Fibroblast of lung (primary cell): ENCODE measurements at regions not wholly inside any gene's neighbourhood (a gene's known extent, or its start where the extent isn't known, plus 50 kb on each side); places are given as distances from the start of the nearest gene placed in this dataset.

Experiments used
- DNase-seq, 2 donors: peaks; one replicate each; pipeline versions ENCODE4 v3.0.0 to v3.0.0-alpha.2; 2010; ENCODE audit warnings: low read depth in 2 of 2
- H2AFZ ChIP-seq: 2 replicates; pipeline ENCODE4 v1.5.1; 2012; ENCODE audit warnings: low read length, control low read depth, inconsistent platforms
- H3K27ac ChIP-seq: 2 replicates; pipeline ENCODE4 v1.5.1; 2011; ENCODE audit warnings: low read length, control low read depth; ENCODE audit not compliant: insufficient read depth
- H3K27me3 ChIP-seq: 2 replicates; pipeline ENCODE4 v1.5.1; 2011; ENCODE audit warnings: mild to moderate bottlenecking, low read length; ENCODE audit not compliant: control insufficient read depth, insufficient read depth
- H3K36me3 ChIP-seq: 2 replicates; pipeline ENCODE4 v1.5.1; 2011; ENCODE audit warnings: low read length; ENCODE audit not compliant: control insufficient read depth, insufficient read depth
- H3K4me1 ChIP-seq: 2 replicates; pipeline ENCODE4 v1.5.1; 2011; ENCODE audit warnings: low read length; ENCODE audit not compliant: control insufficient read depth, insufficient read depth; ENCODE audit errors: extremely low read depth
- H3K4me2 ChIP-seq: 2 replicates; pipeline ENCODE4 v1.5.1; 2011; ENCODE audit warnings: low read length, control low read depth; ENCODE audit not compliant: insufficient read depth; ENCODE audit errors: extremely low read depth
- H3K4me3 ChIP-seq, 4 experiments: fragments of 200-600 bp in 1 of 4; sonication (generic) in 1 of 4; replicated peaks in 1 of 4; 2 replicates each; pipeline ENCODE4 v1.5.1; 2011 to 2016; ENCODE audit warnings: low read length in 4 of 4, low read depth in 3 of 4, mild to moderate bottlenecking in 3 of 4, control low read depth in 2 of 4, inconsistent platforms in 1 of 4, mixed read lengths in 1 of 4; ENCODE audit not compliant: insufficient read depth in 1 of 4; ENCODE audit errors: control extremely low read depth in 1 of 4
- H3K79me2 ChIP-seq: 2 replicates; pipeline ENCODE4 v1.5.1; 2012; ENCODE audit warnings: mild to moderate bottlenecking, low read length, inconsistent platforms; ENCODE audit not compliant: control insufficient read depth, insufficient read depth
- H3K9ac ChIP-seq: 2 replicates; pipeline ENCODE4 v1.5.1; 2011; ENCODE audit warnings: mild to moderate bottlenecking, low read length, control low read depth; ENCODE audit not compliant: insufficient read depth
- H3K9me3 ChIP-seq: 2 replicates; pipeline ENCODE4 v1.5.1; 2012; ENCODE audit warnings: low read depth, low read length; ENCODE audit not compliant: control insufficient read depth, insufficient read depth
- H4K20me1 ChIP-seq: 2 replicates; pipeline ENCODE4 v1.5.1; 2011; ENCODE audit warnings: low read length; ENCODE audit not compliant: control insufficient read depth, insufficient read depth; ENCODE audit errors: extremely low read depth
- EZH2 ChIP-seq: IDR thresholded peaks from 2 replicates; pipeline ENCODE4 v1.5.1; 2012; ENCODE audit warnings: low read length, control low read depth, mild to moderate bottlenecking; ENCODE audit errors: missing control alignments
- TF ChIP-seq, protein P1 (sequence below), 2 donors: IDR thresholded peaks in 1 of 2; conservative IDR thresholded peaks in 1 of 2; 1 replicate in 1 of 2; 2 replicates in 1 of 2; pipeline ENCODE4 v1.5.1; 2011 to 2012; ENCODE audit warnings: low read length in 2 of 2, control low read depth in 1 of 2, inconsistent platforms in 1 of 2, low read depth in 1 of 2, mild to moderate bottlenecking in 1 of 2

DNA sequence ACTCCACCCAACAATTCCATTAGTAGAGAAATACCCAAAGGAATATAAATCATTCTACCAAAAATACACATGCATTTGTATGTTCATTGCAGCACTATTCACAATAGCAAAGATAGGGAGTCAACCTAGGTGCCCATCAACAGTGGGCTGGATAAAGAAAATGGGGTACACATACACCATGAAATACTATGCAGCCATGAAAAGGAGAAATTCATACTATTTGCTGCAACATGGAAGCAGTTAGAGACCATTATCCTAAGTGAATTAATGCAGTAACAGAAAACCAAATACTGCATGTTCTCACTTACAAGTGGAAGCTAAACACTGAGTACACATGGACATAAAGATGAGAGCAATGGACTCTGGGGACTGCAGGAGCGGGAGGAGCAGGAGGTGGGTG, 72.4 kb upstream of the MBOAT1 start:
- no peaks in the 10 kb centered on the region for H3K27me3 ChIP-seq

DNA sequence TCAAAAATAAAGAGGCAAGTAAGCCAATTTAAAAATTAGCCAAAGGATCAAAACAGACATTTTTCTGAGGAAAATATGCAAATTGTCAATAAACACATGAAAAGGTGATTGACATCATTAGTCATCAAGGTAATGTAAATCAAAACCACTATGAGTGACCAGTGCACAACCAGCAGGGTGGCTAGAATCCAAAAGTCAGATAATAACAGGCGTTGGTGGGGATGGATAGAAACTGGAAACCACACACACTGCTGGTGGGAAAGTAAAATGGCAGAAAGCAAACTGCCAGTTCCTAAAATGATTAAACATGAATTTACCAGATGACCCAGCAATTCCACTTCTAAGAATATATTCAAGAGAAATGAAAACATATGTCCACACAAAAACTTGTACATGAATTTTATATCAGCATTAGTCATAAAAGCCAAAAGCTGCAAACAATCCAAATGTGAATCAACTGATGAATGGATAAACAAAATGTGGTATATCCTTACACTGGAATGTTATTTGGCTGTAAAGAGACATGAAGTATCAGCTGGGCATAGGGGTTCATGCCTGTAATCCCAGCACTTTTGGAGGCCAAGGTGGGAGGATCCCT, 74.8 kb upstream of the MBOAT1 start:
- no peaks in the 10 kb centered on the region for H3K9me3 ChIP-seq
- no peak overlapping the region for H2AFZ ChIP-seq
- no peak overlapping the region for H3K4me3 ChIP-seq
- no peaks in the 10 kb centered on the region for H3K27me3 ChIP-seq
- H3K9ac ChIP-seq, result no peak overlapping the region
- H3K27ac ChIP-seq, result no peak overlapping the region
- no peaks in the 10 kb centered on the region for H4K20me1 ChIP-seq
- TF ChIP-seq EZH2, result no peak
- TF ChIP-seq, protein P1, sequence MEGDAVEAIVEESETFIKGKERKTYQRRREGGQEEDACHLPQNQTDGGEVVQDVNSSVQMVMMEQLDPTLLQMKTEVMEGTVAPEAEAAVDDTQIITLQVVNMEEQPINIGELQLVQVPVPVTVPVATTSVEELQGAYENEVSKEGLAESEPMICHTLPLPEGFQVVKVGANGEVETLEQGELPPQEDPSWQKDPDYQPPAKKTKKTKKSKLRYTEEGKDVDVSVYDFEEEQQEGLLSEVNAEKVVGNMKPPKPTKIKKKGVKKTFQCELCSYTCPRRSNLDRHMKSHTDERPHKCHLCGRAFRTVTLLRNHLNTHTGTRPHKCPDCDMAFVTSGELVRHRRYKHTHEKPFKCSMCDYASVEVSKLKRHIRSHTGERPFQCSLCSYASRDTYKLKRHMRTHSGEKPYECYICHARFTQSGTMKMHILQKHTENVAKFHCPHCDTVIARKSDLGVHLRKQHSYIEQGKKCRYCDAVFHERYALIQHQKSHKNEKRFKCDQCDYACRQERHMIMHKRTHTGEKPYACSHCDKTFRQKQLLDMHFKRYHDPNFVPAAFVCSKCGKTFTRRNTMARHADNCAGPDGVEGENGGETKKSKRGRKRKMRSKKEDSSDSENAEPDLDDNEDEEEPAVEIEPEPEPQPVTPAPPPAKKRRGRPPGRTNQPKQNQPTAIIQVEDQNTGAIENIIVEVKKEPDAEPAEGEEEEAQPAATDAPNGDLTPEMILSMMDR (conservative IDR thresholded peaks at IDR 0.05 in 1 of 2, IDR thresholded peaks at IDR 0.05 in 1 of 2; ENCODE audit: low read depth in 1 of 2, low read length in 2 of 2), result no peak
- DNase-seq, result peak; percentile 8 to 9
- H3K4me1 ChIP-seq, result no peaks in the 10 kb centered on the region
- H3K4me2 ChIP-seq, result no peak overlapping the region
- H3K79me2 ChIP-seq, result no peaks in the 10 kb centered on the region
- H3K36me3 ChIP-seq, result no peaks in the 10 kb centered on the region

More for the DNA sequence above, 72.4 kb upstream of the MBOAT1 start:
- no peaks in the 10 kb centered on the region for H3K79me2 ChIP-seq
- no peak overlapping the region for H2AFZ ChIP-seq
- no peak for TF ChIP-seq EZH2
- TF ChIP-seq, protein P1 (conservative IDR thresholded peaks at IDR 0.05 in 1 of 2, IDR thresholded peaks at IDR 0.05 in 1 of 2; ENCODE audit: low read depth in 1 of 2, low read length in 2 of 2), result no peak
- no peaks in the 10 kb centered on the region for H4K20me1 ChIP-seq
- H3K9ac ChIP-seq, result no peak overlapping the region
- no peaks in the 10 kb centered on the region for H3K4me1 ChIP-seq
- H3K36me3 ChIP-seq, result no peaks in the 10 kb centered on the region
- H3K4me3 ChIP-seq, result no peak overlapping the region
- H3K4me2 ChIP-seq, result no peak overlapping the region
- no peaks in the 10 kb centered on the region for H3K9me3 ChIP-seq
- no peak overlapping the region for H3K27ac ChIP-seq
- DNase-seq, result no peak

DNA sequence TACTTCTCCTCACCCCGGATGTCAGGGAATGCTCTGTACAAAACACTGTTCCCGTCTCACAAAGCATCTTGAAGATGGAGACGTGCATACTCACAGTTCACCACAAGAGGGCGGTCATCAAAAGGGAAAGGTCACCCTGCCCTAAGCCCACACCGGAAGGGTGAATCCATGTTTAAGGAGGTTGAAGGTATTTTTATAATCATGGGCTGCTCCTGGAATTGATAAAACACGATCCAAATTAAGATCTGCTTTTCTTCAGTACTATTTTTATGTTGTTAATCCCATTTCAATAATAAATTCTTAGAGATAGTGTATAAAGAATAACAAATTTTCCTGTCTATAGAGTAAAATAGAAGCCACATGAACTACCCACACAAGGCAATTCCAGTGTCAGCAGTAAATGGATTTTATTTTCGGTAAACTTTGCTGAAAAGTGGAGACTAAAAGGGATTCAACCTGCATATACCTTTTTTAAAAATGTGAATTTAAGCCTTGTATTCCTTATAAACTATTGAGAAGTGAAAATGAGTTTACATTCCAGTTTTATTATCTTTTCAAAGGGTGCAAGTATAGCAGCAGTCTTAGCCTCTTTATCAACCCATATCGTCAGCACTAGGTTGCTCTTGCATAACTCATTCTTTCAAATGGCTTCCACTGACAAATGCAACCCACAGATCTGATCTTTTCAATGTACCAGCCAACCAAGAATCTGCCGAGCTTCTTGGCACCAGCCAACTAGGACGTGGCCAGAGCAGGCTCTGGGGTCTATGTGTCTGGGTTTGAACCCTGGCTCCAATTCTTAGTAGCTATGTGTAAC, 79.7 kb upstream of the MBOAT1 start:
- TF ChIP-seq EZH2, result no peak
- TF ChIP-seq, protein P1 (conservative IDR thresholded peaks at IDR 0.05 in 1 of 2, IDR thresholded peaks at IDR 0.05 in 1 of 2; ENCODE audit: low read depth in 1 of 2, low read length in 2 of 2), result peak; percentile 95 to 99
- no peaks in the 10 kb centered on the region for H3K4me1 ChIP-seq
- H3K4me2 ChIP-seq, result no peak overlapping the region

More for the DNA sequence above, 79.7 kb upstream of the MBOAT1 start:
- H3K9ac ChIP-seq, result no peak overlapping the region
- peak; percentile 67 to 86 for DNase-seq
- no peaks in the 10 kb centered on the region for H3K79me2 ChIP-seq
- no peaks in the 10 kb centered on the region for H3K9me3 ChIP-seq
- H3K27me3 ChIP-seq, result no peaks in the 10 kb centered on the region
- no peak overlapping the region for H3K4me3 ChIP-seq
- H4K20me1 ChIP-seq, result no peaks in the 10 kb centered on the region
- no peaks in the 10 kb centered on the region for H3K36me3 ChIP-seq
- H2AFZ ChIP-seq, result peak overlapping the region; percentile 22
- no peak overlapping the region for H3K27ac ChIP-seq
